ENCODE measurements at regions not wholly inside any gene's neighbourhood (a gene's known extent, or its start where the extent isn't known, plus 50 kb on each side); places are given as distances from the start of the nearest gene placed in this dataset.
"Not testable (repeated sequence)": the region's sequence is repeated elsewhere in the genome, so short reads cannot be mapped to it uniquely, and the experiment has no call there.

- not testable (repeated sequence) for DNase-seq (ENCODE audit: low read depth in 4 of 4, low spot score in 3 of 4)
Measured at GRCh38 chr18:7178568-7178967, 52.3 kb upstream of the LRRC30 start.

GRCh38 chr18:7177116-7177744 is 53.7 kb upstream of the LRRC30 start:
- peak; percentile 29 to 54 (median 34) for DNase-seq (ENCODE audit: low read depth in 4 of 4, low spot score in 3 of 4)

- DNase-seq (ENCODE audit: low read depth in 4 of 4, low spot score in 3 of 4): no peak
Measured at GRCh38 chr18:7174344-7175095, 56.4 kb upstream of the LRRC30 start.

GRCh38 chr18:7173216-7173615 is 55.6 kb upstream of the LAMA1 start:
- DNase-seq (ENCODE audit: low read depth in 4 of 4, low spot score in 3 of 4): no peak

GRCh38 chr18:7172611-7173010 is 55.0 kb upstream of the LAMA1 start:
- no peak for DNase-seq (ENCODE audit: low read depth in 4 of 4, low spot score in 3 of 4)

- no peak for DNase-seq (ENCODE audit: low read depth in 4 of 4, low spot score in 3 of 4)
Measured at GRCh38 chr18:7170292-7170691, 52.7 kb upstream of the LAMA1 start.

GRCh38 chr18:7169601-7170000 is 52.0 kb upstream of the LAMA1 start:
- no peak for DNase-seq (ENCODE audit: low read depth in 4 of 4, low spot score in 3 of 4)

GRCh38 chr18:7168408-7168807 is 50.8 kb upstream of the LAMA1 start:
- DNase-seq (ENCODE audit: low read depth in 4 of 4, low spot score in 3 of 4): no peak

Data from left renal pelvis (tissue), 4 donors.